ENCODE measurements at regions not wholly inside any gene's neighbourhood (a gene's known extent, or its start where the extent isn't known, plus 50 kb on each side); places are given as distances from the start of the nearest gene placed in this dataset.
A peak's percentile ranks its signal among the peaks of the same experiment; 100 is the strongest.

GRCh38 chr13:80685942-80686341, 345.0 kb upstream of the SPRY2 start:
- Histone ChIP-seq H3K36me3 (replicated peaks in 1 of 2; ENCODE audit: control insufficient read depth in 2 of 2, insufficient read depth in 2 of 2, low read length in 2 of 2) (no peaks in the 10 kb centered on the region), H3K4ac (ENCODE audit: low read length) (no peak overlapping the region), H3K9me3 (replicated peaks in 1 of 2; ENCODE audit: control insufficient read depth in 2 of 2, insufficient read depth in 1 of 2, low read depth in 1 of 2, low read length in 2 of 2) (peaks cover 2 to 23% of the 10 kb centered on the region in 2 donors), H4K91ac (ENCODE audit: low read depth, low read length, poor library complexity) (no peak overlapping the region), H3K27ac (replicated peaks; ENCODE audit: low read length) (no peak overlapping the region), H2BK120ac (ENCODE audit: low read depth, low read length) (no peak overlapping the region), H3K23ac (ENCODE audit: low read depth, low read length, poor library complexity) (no peak overlapping the region), H2BK15ac (ENCODE audit: low read length) (no peak overlapping the region), H4K8ac (ENCODE audit: low read depth, low read length) (no peak overlapping the region), H2AK5ac (ENCODE audit: low read depth, low read length) (no peak overlapping the region), H3K4me1 (ENCODE audit: control insufficient read depth in 2 of 2, insufficient read depth in 1 of 2, low read depth in 1 of 2, low read length in 2 of 2) (peaks cover 2 to 20% of the 10 kb centered on the region in 2 donors), H3K4me3 (ENCODE audit: low read length in 2 of 2) (no peak overlapping the region), H3K18ac (ENCODE audit: low read length) (no peak overlapping the region), H3K14ac (ENCODE audit: low read length) (no peak overlapping the region), H2AFZ (ENCODE audit: low read length) (no peak overlapping the region), H2BK5ac (ENCODE audit: low read length) (no peak overlapping the region), H3K79me1 (ENCODE audit: low read depth, low read length) (no peaks in the 10 kb centered on the region), H3K4me2 (ENCODE audit: insufficient read depth, low read length, poor library complexity, severe bottlenecking) (no peak overlapping the region), H3K9ac (ENCODE audit: low read depth, low read length, poor library complexity) (no peak overlapping the region), H2BK12ac (ENCODE audit: low read length) (no peak overlapping the region), H3K27me3 (ENCODE audit: control insufficient read depth in 3 of 3, insufficient read depth in 3 of 3, low read depth in 1 of 3, low read length in 3 of 3) (no peaks in the 10 kb centered on the region)
- no peak for DNase-seq (ENCODE audit: low spot score)
- WGBS, 2 donors (ENCODE audit: extremely low coverage in 2 of 2, insufficient read length in 2 of 2, insufficient replicate concordance in 1 of 2) = no CpG with 5 or more reads among the region's 1 CpG

GRCh38 chr13:80684217-80684991, 343.5 kb upstream of the SPRY2 start:
- Histone ChIP-seq H3K27me3 (ENCODE audit: control insufficient read depth in 3 of 3, insufficient read depth in 3 of 3, low read depth in 1 of 3, low read length in 3 of 3) (no peaks in the 10 kb centered on the region), H2BK12ac (ENCODE audit: low read length) (no peak overlapping the region), H2AK5ac (ENCODE audit: low read depth, low read length) (no peak overlapping the region), H3K36me3 (replicated peaks in 1 of 2; ENCODE audit: control insufficient read depth in 2 of 2, insufficient read depth in 2 of 2, low read length in 2 of 2) (no peaks in the 10 kb centered on the region), H3K18ac (ENCODE audit: low read length) (no peak overlapping the region), H2AFZ (ENCODE audit: low read length) (peak overlapping the region; percentile 63), H3K4me3 (ENCODE audit: low read length in 2 of 2) (no peak overlapping the region), H3K9me3 (replicated peaks in 1 of 2; ENCODE audit: control insufficient read depth in 2 of 2, insufficient read depth in 1 of 2, low read depth in 1 of 2, low read length in 2 of 2) (peaks cover 2 to 29% of the 10 kb centered on the region in 2 donors), H2BK120ac (ENCODE audit: low read depth, low read length) (no peak overlapping the region), H4K8ac (ENCODE audit: low read depth, low read length) (no peak overlapping the region), H4K91ac (ENCODE audit: low read depth, low read length, poor library complexity) (no peak overlapping the region), H3K14ac (ENCODE audit: low read length) (no peak overlapping the region), H2BK5ac (ENCODE audit: low read length) (no peak overlapping the region), H3K9ac (ENCODE audit: low read depth, low read length, poor library complexity) (no peak overlapping the region), H3K79me1 (ENCODE audit: low read depth, low read length) (no peaks in the 10 kb centered on the region), H3K23ac (ENCODE audit: low read depth, low read length, poor library complexity) (no peak overlapping the region), H3K4me1 (ENCODE audit: control insufficient read depth in 2 of 2, insufficient read depth in 1 of 2, low read depth in 1 of 2, low read length in 2 of 2) (peaks cover 2 to 20% of the 10 kb centered on the region in 2 donors), H3K4ac (ENCODE audit: low read length) (no peak overlapping the region), H3K4me2 (ENCODE audit: insufficient read depth, low read length, poor library complexity, severe bottlenecking) (no peak overlapping the region), H2BK15ac (ENCODE audit: low read length) (no peak overlapping the region), H3K27ac (replicated peaks; ENCODE audit: low read length) (no peak overlapping the region)
- peak; percentile 0 for DNase-seq (ENCODE audit: low spot score)
- 100% methylated on average over 1 of the region's 2 CpGs; no CpG with 5 or more reads in 1 of the 2 donors for WGBS, 2 donors (ENCODE audit: extremely low coverage in 2 of 2, insufficient read length in 2 of 2, insufficient replicate concordance in 1 of 2)

DNA sequence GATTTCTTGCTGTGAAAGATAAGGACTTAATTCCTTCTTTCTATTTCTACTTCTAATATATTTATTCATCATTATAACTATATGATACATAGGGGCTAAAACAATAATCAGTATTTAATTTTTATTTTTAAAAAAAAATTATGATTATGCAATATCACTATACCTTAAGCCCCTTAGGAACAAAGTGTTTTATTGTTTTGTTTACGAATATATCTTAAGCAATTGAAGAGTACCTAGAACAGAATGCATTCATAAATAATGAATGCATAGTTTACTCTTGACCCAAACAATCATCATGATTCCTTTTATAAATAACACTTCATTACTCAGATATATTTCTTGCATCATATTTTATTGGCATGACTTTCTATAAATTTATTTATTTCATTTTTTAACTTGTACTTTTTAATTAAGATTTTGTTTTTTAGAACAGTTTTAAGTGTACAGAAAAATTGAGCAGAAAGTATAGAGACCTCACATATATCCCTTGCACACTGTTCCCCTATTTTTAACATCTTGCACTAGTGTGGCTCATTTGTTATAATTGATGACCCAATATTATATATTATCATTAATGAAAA, 339.9 kb upstream of the SPRY2 start:
- Histone ChIP-seq H3K14ac (ENCODE audit: low read length) (no peak overlapping the region), H3K18ac (ENCODE audit: low read length) (no peak overlapping the region), H2BK12ac (ENCODE audit: low read length) (no peak overlapping the region), H3K4me1 (ENCODE audit: control insufficient read depth in 2 of 2, insufficient read depth in 1 of 2, low read depth in 1 of 2, low read length in 2 of 2) (peaks cover 2 to 18% of the 10 kb centered on the region in 2 donors), H2BK5ac (ENCODE audit: low read length) (no peak overlapping the region), H3K4ac (ENCODE audit: low read length) (no peak overlapping the region), H3K23ac (ENCODE audit: low read depth, low read length, poor library complexity) (no peak overlapping the region), H3K4me2 (ENCODE audit: insufficient read depth, low read length, poor library complexity, severe bottlenecking) (no peak overlapping the region), H3K9me3 (replicated peaks in 1 of 2; ENCODE audit: control insufficient read depth in 2 of 2, insufficient read depth in 1 of 2, low read depth in 1 of 2, low read length in 2 of 2) (peaks cover 0 to 16% of the 10 kb centered on the region in 2 donors), H3K27ac (replicated peaks; ENCODE audit: low read length) (no peak overlapping the region), H3K9ac (ENCODE audit: low read depth, low read length, poor library complexity) (no peak overlapping the region), H2BK15ac (ENCODE audit: low read length) (no peak overlapping the region), H4K8ac (ENCODE audit: low read depth, low read length) (no peak overlapping the region), H2AFZ (ENCODE audit: low read length) (no peak overlapping the region), H4K91ac (ENCODE audit: low read depth, low read length, poor library complexity) (no peak overlapping the region), H2BK120ac (ENCODE audit: low read depth, low read length) (no peak overlapping the region), H2AK5ac (ENCODE audit: low read depth, low read length) (no peak overlapping the region), H3K4me3 (ENCODE audit: low read length in 2 of 2) (no peak overlapping the region), H3K27me3 (ENCODE audit: control insufficient read depth in 3 of 3, insufficient read depth in 3 of 3, low read depth in 1 of 3, low read length in 3 of 3) (no peaks in the 10 kb centered on the region), H3K36me3 (replicated peaks in 1 of 2; ENCODE audit: control insufficient read depth in 2 of 2, insufficient read depth in 2 of 2, low read length in 2 of 2) (no peaks in the 10 kb centered on the region), H3K79me1 (ENCODE audit: low read depth, low read length) (no peaks in the 10 kb centered on the region)
- no peak for DNase-seq (ENCODE audit: low spot score)
- no CpG with 5 or more reads among the region's 1 CpG for WGBS, 2 donors (ENCODE audit: extremely low coverage in 2 of 2, insufficient read length in 2 of 2, insufficient replicate concordance in 1 of 2)

DNA sequence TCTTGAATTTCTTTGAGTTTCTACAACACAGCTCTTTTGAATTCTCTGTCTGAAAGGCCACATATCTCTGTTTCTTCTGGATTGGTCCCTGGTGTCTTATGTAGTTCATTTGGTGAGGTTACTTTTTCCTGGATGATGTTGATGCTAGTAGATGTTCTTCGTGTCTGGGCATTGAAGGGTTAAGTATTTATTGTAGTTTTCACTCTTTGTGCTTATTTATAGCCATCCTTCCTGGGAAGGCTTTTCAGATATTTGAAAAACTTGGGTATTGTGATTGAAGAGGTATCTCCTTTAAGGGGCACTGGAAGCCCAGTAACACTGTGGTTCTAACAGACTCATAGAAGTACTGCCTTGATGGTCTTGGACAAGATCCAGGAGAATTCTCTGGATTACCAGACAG, 338.5 kb upstream of the SPRY2 start:
- Histone ChIP-seq H3K18ac (ENCODE audit: low read length) (no peak overlapping the region), H3K79me1 (ENCODE audit: low read depth, low read length) (no peaks in the 10 kb centered on the region), H3K4me3 (ENCODE audit: low read length in 2 of 2) (no peak overlapping the region), H3K36me3 (replicated peaks in 1 of 2; ENCODE audit: control insufficient read depth in 2 of 2, insufficient read depth in 2 of 2, low read length in 2 of 2) (no peaks in the 10 kb centered on the region), H3K27ac (replicated peaks; ENCODE audit: low read length) (no peak overlapping the region), H4K8ac (ENCODE audit: low read depth, low read length) (no peak overlapping the region), H3K9me3 (replicated peaks in 1 of 2; ENCODE audit: control insufficient read depth in 2 of 2, insufficient read depth in 1 of 2, low read depth in 1 of 2, low read length in 2 of 2) (peaks cover 0 to 16% of the 10 kb centered on the region in 2 donors), H2BK12ac (ENCODE audit: low read length) (no peak overlapping the region), H3K27me3 (ENCODE audit: control insufficient read depth in 3 of 3, insufficient read depth in 3 of 3, low read depth in 1 of 3, low read length in 3 of 3) (no peaks in the 10 kb centered on the region), H2AK5ac (ENCODE audit: low read depth, low read length) (no peak overlapping the region), H2AFZ (ENCODE audit: low read length) (no peak overlapping the region), H2BK120ac (ENCODE audit: low read depth, low read length) (no peak overlapping the region), H3K4ac (ENCODE audit: low read length) (no peak overlapping the region), H3K4me1 (ENCODE audit: control insufficient read depth in 2 of 2, insufficient read depth in 1 of 2, low read depth in 1 of 2, low read length in 2 of 2) (peaks cover 0 to 9% of the 10 kb centered on the region in 2 donors), H3K23ac (ENCODE audit: low read depth, low read length, poor library complexity) (no peak overlapping the region), H3K9ac (ENCODE audit: low read depth, low read length, poor library complexity) (no peak overlapping the region), H2BK5ac (ENCODE audit: low read length) (no peak overlapping the region), H3K14ac (ENCODE audit: low read length) (no peak overlapping the region), H3K4me2 (ENCODE audit: insufficient read depth, low read length, poor library complexity, severe bottlenecking) (no peak overlapping the region), H2BK15ac (ENCODE audit: low read length) (no peak overlapping the region), H4K91ac (ENCODE audit: low read depth, low read length, poor library complexity) (no peak overlapping the region)
- no CpG with 5 or more reads among the region's 1 CpG for WGBS, 2 donors (ENCODE audit: extremely low coverage in 2 of 2, insufficient read length in 2 of 2, insufficient replicate concordance in 1 of 2)
- DNase-seq (ENCODE audit: low spot score) = no peak

Data from neuronal stem cell (in vitro differentiated cells).